ENCODE measurements at regions not wholly inside any gene's neighbourhood (a gene's known extent, or its start where the extent isn't known, plus 50 kb on each side); places are given as distances from the start of the nearest gene placed in this dataset.

DNA sequence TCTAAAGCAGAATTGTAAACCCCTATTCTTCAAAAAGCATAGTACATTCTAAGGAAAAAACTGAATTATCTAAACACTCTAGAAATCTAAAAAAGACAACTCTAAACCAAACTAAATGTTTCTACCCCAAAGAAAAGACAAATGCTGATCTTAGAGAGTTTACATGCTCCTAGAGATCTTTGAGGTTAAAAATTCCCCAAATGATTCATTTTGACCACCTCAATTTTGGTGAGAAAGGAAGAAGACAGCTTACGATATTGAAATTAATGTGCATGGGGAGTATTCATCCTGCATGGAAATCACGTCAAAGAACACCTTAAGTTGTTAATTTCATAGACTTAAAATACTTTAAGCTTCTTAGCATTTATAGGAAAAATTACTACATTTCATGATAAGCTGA is 377.8 kb upstream of the RUNX1 start:
- peaks cover 45% of the 10 kb centered on the region for H3K4me1 Mint-ChIP-seq (ENCODE audit: low read depth)
- H3K27ac Mint-ChIP-seq (ENCODE audit: unreplicated experiment): no peak overlapping the region
- H3K9me3 Mint-ChIP-seq (ENCODE audit: low read depth): peaks cover 18% of the 10 kb centered on the region

DNA sequence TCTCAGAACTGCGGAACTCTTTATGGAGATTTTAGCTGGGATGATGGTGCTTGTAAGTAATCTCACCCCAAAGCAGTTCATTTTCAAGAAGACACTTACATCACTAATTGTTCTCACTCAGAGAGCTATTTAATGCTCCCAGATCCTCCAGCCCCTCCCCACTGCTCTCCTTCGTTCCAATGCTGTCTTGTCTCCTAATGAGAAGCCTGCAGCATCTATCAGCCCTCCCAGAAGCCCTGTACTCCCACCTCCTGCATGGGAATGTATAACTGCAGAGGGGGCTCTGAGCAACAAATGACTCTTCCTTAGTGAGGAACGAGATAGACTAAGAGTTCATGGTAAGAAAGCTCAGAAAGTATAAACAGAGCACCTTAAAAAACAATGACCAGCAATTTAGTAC is 377.4 kb upstream of the RUNX1 start:
- peaks cover 18% of the 10 kb centered on the region for H3K9me3 Mint-ChIP-seq (ENCODE audit: low read depth)
- H3K27me3 Mint-ChIP-seq (ENCODE audit: low read depth): no peaks in the 10 kb centered on the region
- H3K4me1 Mint-ChIP-seq (ENCODE audit: low read depth): peaks cover 45% of the 10 kb centered on the region
- no peak overlapping the region for H3K27ac Mint-ChIP-seq (ENCODE audit: unreplicated experiment)
- peaks cover 3% of the 10 kb centered on the region for H3K36me3 Mint-ChIP-seq (ENCODE audit: low read depth)
- TF ChIP-seq, protein P1, sequence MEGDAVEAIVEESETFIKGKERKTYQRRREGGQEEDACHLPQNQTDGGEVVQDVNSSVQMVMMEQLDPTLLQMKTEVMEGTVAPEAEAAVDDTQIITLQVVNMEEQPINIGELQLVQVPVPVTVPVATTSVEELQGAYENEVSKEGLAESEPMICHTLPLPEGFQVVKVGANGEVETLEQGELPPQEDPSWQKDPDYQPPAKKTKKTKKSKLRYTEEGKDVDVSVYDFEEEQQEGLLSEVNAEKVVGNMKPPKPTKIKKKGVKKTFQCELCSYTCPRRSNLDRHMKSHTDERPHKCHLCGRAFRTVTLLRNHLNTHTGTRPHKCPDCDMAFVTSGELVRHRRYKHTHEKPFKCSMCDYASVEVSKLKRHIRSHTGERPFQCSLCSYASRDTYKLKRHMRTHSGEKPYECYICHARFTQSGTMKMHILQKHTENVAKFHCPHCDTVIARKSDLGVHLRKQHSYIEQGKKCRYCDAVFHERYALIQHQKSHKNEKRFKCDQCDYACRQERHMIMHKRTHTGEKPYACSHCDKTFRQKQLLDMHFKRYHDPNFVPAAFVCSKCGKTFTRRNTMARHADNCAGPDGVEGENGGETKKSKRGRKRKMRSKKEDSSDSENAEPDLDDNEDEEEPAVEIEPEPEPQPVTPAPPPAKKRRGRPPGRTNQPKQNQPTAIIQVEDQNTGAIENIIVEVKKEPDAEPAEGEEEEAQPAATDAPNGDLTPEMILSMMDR (IDR thresholded peaks at IDR 0.05): no peak
- DNase-seq (ENCODE audit: low spot score): no peak
- no peak overlapping the region for H3K4me3 Mint-ChIP-seq (ENCODE audit: unreplicated experiment)

More for the DNA sequence above, 377.8 kb upstream of the RUNX1 start:
- TF ChIP-seq, protein P1 (IDR thresholded peaks at IDR 0.05): no peak
- Mint-ChIP-seq H3K4me3 (ENCODE audit: unreplicated experiment) (no peak overlapping the region), H3K27me3 (ENCODE audit: low read depth) (no peaks in the 10 kb centered on the region), H3K36me3 (ENCODE audit: low read depth) (peaks cover 5% of the 10 kb centered on the region)
- no peak for DNase-seq (ENCODE audit: low spot score)

DNA sequence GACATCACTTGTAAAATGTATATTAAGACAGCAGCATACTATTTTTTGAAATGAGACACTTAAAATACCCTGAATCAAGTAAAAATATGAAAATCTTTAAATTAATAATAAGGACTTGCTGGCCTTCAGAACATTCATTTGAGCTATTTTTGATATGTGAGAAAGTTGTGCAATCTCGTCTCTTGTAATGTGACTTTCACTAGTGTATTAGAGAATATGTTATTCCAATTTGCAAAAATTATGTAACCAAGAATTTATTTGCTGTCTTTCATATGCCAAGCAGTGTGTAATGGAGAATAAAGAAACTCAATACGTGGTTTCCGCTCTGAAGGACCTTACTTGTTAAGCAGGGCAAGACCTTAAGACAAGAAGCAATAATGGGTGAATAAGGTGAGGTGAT is 375.0 kb upstream of the RUNX1 start:
- TF ChIP-seq, protein P1 (IDR thresholded peaks at IDR 0.05): no peak
- Mint-ChIP-seq H3K27ac (ENCODE audit: unreplicated experiment) (peak overlapping the region; percentile 27), H3K4me3 (ENCODE audit: unreplicated experiment) (no peak overlapping the region), H3K4me1 (ENCODE audit: low read depth) (peaks cover 39% of the 10 kb centered on the region), H3K36me3 (ENCODE audit: low read depth) (no peaks in the 10 kb centered on the region), H3K9me3 (ENCODE audit: low read depth) (peaks cover 19% of the 10 kb centered on the region), H3K27me3 (ENCODE audit: low read depth) (no peaks in the 10 kb centered on the region)
- no peak for DNase-seq (ENCODE audit: low spot score)

DNA sequence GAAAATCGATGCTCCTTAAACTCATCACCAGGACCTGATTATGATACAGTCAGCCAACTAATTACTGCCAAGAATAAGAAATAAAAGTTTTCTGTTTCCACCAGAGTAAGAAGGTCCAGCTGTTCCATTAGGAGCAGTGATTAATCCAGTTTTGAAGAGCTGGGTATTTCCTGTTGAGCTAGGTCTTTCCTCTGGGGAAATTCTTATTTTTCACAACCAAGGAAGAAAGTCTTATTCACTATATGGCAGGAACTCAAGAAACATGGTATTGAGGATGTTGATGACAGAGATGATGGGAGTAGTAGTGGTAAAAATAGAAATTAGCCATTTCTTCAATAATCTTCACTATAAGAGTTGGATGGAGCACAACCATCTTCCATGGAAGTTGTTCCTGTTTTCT is 374.6 kb upstream of the RUNX1 start:
- Mint-ChIP-seq H3K9me3 (ENCODE audit: low read depth) (peaks cover 19% of the 10 kb centered on the region), H3K27ac (ENCODE audit: unreplicated experiment) (peak overlapping the region; percentile 27), H3K4me3 (ENCODE audit: unreplicated experiment) (no peak overlapping the region), H3K27me3 (ENCODE audit: low read depth) (no peaks in the 10 kb centered on the region), H3K36me3 (ENCODE audit: low read depth) (no peaks in the 10 kb centered on the region), H3K4me1 (ENCODE audit: low read depth) (peaks cover 35% of the 10 kb centered on the region)
- DNase-seq (ENCODE audit: low spot score): no peak
- TF ChIP-seq, protein P1 (IDR thresholded peaks at IDR 0.05): no peak

DNA sequence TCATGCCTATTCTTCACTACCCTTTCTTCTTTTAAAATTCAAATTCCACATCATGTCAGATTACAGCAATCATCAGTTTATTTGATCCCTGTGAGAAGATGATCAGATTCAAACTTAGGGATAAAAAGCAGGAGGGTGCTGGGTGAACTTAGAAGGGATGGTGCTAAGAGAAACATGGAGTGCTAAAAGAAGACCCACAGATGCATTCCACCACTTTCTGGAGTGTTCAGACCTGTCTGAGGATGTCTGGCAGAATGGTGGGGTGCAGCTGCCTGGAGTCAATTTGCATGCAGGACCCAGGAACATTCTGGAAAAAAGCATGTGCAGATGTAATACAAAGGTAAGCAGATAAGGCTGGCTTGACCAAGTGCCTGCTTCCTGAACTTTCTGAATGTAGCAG is 372.9 kb upstream of the RUNX1 start:
- no peak overlapping the region for H3K27ac Mint-ChIP-seq (ENCODE audit: unreplicated experiment)
- H3K4me3 Mint-ChIP-seq (ENCODE audit: unreplicated experiment): no peak overlapping the region
- peaks cover 20% of the 10 kb centered on the region for H3K4me1 Mint-ChIP-seq (ENCODE audit: low read depth)
- H3K9me3 Mint-ChIP-seq (ENCODE audit: low read depth): peaks cover 19% of the 10 kb centered on the region
- TF ChIP-seq, protein P1 (IDR thresholded peaks at IDR 0.05): no peak
- no peaks in the 10 kb centered on the region for H3K27me3 Mint-ChIP-seq (ENCODE audit: low read depth)
- no peak for DNase-seq (ENCODE audit: low spot score)
- no peaks in the 10 kb centered on the region for H3K36me3 Mint-ChIP-seq (ENCODE audit: low read depth)
